OCI-LY3 (cell line): ENCODE measurements at regions not wholly inside any gene's neighbourhood (a gene's known extent, or its start where the extent isn't known, plus 50 kb on each side); places are given as distances from the start of the nearest gene placed in this dataset.
A peak's percentile ranks its signal among the peaks of the same experiment; 100 is the strongest.

ENCODE experiments used
- H2AFZ ChIP-seq: fragments of 200-600, 300-600 bp; shearing (Covaris generic); 2 replicates; pipeline ENCODE4 v1.6.0; 2014; ENCODE audit warnings: antibody characterized with exemption, low read depth, low read length
- H3K27ac ChIP-seq: fragments of 200-600, 300-600 bp; sonication (generic); 2 replicates; pipeline ENCODE4 v1.5.1; 2014; ENCODE audit warnings: mild to moderate bottlenecking, low read length, moderate library complexity, mixed read lengths
- H3K27me3 ChIP-seq: fragments of 200-600, 300-600 bp; sonication (generic); 2 replicates; pipeline ENCODE4 v1.6.1; 2014; ENCODE audit warnings: low read depth, low read length, mixed read lengths
- H3K36me3 ChIP-seq: fragments of 200-600, 300-600 bp; sonication (generic); replicated peaks from 2 replicates; pipeline ENCODE3; 2014; ENCODE audit warnings: low read depth, low read length, mixed read lengths
- H3K4me1 ChIP-seq: fragments of 300-600, 200-600 bp; sonication (generic); 2 replicates; pipeline ENCODE4 v1.6.1; 2014; ENCODE audit warnings: low read length, mixed read lengths
- H3K4me2 ChIP-seq: fragments of 200-600, 300-600 bp; sonication (generic); 2 replicates; pipeline ENCODE4 v1.6.1; 2014; ENCODE audit warnings: low read length, mixed read lengths
- H3K4me3 ChIP-seq: fragments of 300-600, 200-600 bp; sonication (generic); 2 replicates; pipeline ENCODE4 v1.5.1; 2014; ENCODE audit warnings: antibody characterized with exemption, mild to moderate bottlenecking, low read length, moderate library complexity
- H3K79me2 ChIP-seq: fragments of 300-600, 200-600 bp; shearing (Covaris generic); 2 replicates; pipeline ENCODE4 v1.6.1; 2014; ENCODE audit warnings: mild to moderate bottlenecking, low read length, mixed read lengths
- H3K9ac ChIP-seq: fragments of 300-600, 200-600 bp; shearing (Covaris generic); 2 replicates; pipeline ENCODE4 v1.6.0; 2014; ENCODE audit warnings: mild to moderate bottlenecking, low read length, moderate library complexity
- H3K9me3 ChIP-seq: fragments of 200-600, 300-600 bp; shearing (Covaris generic); 2 replicates; pipeline ENCODE4 v1.6.1; 2014; ENCODE audit warnings: low read length, mixed read lengths; ENCODE audit not compliant: insufficient read depth
- H4K20me1 ChIP-seq: fragments of 200-600, 300-600 bp; sonication (generic); 2 replicates; pipeline ENCODE4 v1.6.1; 2016; ENCODE audit warnings: low read length, mixed read lengths; ENCODE audit not compliant: insufficient read depth
- EZH2phosphoT487 ChIP-seq: fragments of 200-600 bp; shearing (Covaris generic); IDR thresholded peaks from 2 replicates; pipeline ENCODE4 v1.6.1; 2018; ENCODE audit warnings: antibody characterized with exemption, mixed run types, low read depth
- TF ChIP-seq, protein P1 (sequence below): fragments of 200-600, 300-600 bp; sonication (generic); IDR thresholded peaks from 2 replicates; pipeline ENCODE4 v1.5.1; 2014; ENCODE audit warnings: antibody characterized with exemption, low read length, low read depth

DNA sequence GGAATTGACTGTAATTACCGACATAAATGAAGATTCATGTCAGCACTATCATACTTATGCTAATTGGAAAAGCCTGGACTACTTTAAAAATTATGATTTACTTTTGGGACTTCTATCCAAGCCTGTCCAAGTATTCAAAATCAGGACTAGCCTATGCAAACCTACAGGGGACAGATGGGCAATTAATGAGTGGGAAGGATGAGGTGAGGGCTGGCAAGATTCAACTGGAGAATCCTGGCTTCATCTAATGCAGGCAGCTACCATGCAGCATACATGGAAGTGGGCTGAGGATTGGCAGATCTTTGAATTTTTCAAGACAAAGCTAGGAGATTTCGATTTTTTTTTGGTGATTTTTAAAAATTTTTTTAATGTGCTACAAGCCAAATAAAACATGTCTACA, 532.6 kb downstream of the CSNK1G3 start:
- Histone ChIP-seq H3K27me3 (no peaks in the 10 kb centered on the region), H4K20me1 (no peaks in the 10 kb centered on the region), H3K9me3 (peaks cover 9% of the 10 kb centered on the region; the same call in 1 of the 2 replicates), H3K4me1 (peaks cover 4% of the 10 kb centered on the region), H3K4me3 (no peak overlapping the region), H2AFZ (no peak overlapping the region), H3K9ac (no peak overlapping the region), H3K27ac (no peak overlapping the region), H3K36me3 (peaks cover 13% of the 10 kb centered on the region), H3K79me2 (no peaks in the 10 kb centered on the region), H3K4me2 (no peak overlapping the region)
- TF ChIP-seq EZH2phosphoT487 = no peak
- TF ChIP-seq, protein P1, sequence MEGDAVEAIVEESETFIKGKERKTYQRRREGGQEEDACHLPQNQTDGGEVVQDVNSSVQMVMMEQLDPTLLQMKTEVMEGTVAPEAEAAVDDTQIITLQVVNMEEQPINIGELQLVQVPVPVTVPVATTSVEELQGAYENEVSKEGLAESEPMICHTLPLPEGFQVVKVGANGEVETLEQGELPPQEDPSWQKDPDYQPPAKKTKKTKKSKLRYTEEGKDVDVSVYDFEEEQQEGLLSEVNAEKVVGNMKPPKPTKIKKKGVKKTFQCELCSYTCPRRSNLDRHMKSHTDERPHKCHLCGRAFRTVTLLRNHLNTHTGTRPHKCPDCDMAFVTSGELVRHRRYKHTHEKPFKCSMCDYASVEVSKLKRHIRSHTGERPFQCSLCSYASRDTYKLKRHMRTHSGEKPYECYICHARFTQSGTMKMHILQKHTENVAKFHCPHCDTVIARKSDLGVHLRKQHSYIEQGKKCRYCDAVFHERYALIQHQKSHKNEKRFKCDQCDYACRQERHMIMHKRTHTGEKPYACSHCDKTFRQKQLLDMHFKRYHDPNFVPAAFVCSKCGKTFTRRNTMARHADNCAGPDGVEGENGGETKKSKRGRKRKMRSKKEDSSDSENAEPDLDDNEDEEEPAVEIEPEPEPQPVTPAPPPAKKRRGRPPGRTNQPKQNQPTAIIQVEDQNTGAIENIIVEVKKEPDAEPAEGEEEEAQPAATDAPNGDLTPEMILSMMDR = no peak

DNA sequence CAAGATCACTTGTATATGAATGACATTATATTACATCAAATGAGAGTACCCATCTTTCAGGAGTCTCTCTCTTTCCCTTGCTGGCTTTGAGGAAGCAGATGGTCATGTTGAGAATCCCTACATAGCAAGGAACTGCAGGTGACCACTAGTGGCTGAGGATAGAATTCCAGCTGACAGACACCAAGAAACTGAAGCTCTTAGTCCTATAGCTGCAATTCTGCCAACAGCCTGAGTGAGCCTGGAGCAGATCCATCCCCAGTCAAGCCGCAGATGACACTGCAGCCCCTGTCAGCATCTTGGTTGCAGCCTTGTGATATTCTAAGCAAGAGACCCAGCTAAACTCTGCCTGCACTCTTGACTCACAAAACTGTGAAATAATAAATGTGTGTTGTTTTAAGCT, 531.5 kb downstream of the CSNK1G3 start:
- H3K79me2 ChIP-seq = no peaks in the 10 kb centered on the region
- no peak overlapping the region for H2AFZ ChIP-seq
- no peaks in the 10 kb centered on the region for H3K27me3 ChIP-seq
- no peaks in the 10 kb centered on the region for H4K20me1 ChIP-seq
- no peak for TF ChIP-seq EZH2phosphoT487
- TF ChIP-seq, protein P1 = no peak
- no peak overlapping the region for H3K4me2 ChIP-seq
- H3K9ac ChIP-seq = no peak overlapping the region
- no peak overlapping the region for H3K4me3 ChIP-seq
- H3K36me3 ChIP-seq = peaks cover 21% of the 10 kb centered on the region
- H3K27ac ChIP-seq = no peak overlapping the region
- peaks cover 9% of the 10 kb centered on the region; the same call in 1 of the 2 replicates for H3K9me3 ChIP-seq
- peaks cover 9% of the 10 kb centered on the region for H3K4me1 ChIP-seq

DNA sequence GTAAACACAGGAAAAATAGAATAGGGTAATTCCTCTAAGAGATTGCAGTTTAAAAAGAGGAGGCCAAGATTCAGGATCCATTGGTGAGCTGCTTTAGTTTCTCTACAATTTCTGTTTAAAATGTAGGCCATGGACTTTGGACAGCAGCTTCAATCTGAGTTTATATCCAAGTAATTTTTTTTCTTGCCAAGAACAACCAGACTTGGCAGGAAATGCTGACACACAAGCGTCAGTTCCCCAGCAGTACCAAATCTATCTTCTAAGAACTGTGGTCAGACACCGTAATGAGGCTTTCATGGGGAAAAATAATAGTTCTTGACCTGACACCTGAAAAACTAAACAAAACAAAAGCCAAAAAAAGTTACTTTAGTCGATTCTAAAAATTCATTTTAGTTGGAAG, 528.8 kb downstream of the CSNK1G3 start:
- H2AFZ ChIP-seq = no peak overlapping the region
- H3K27ac ChIP-seq = no peak overlapping the region
- H3K4me2 ChIP-seq = no peak overlapping the region
- peaks cover 9% of the 10 kb centered on the region; the same call in 1 of the 2 replicates for H3K9me3 ChIP-seq
- H3K79me2 ChIP-seq = no peaks in the 10 kb centered on the region
- peaks cover 20% of the 10 kb centered on the region for H3K4me1 ChIP-seq
- no peaks in the 10 kb centered on the region for H3K27me3 ChIP-seq
- TF ChIP-seq EZH2phosphoT487 = no peak
- TF ChIP-seq, protein P1 = no peak
- no peak overlapping the region for H3K4me3 ChIP-seq
- no peak overlapping the region for H3K9ac ChIP-seq
- no peaks in the 10 kb centered on the region for H4K20me1 ChIP-seq
- H3K36me3 ChIP-seq = peaks cover 44% of the 10 kb centered on the region

DNA sequence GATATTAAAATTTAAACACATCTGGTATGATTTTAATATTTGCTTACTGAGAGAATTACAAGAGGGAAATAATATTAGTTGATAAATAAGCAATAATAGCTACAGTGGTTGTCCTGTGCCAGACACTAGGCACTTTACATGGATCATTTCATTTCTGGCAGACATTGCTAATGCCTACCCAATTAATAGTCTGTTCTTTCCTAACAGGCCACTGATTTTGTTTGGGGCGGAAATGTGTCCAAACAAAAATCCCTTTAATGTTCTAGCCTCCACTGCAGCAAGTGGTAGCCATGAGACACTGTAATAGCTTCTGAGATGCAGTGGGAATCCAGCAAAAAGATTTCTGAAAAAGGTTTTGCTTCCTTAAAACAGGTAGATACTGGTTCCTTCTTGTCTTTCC, 527.4 kb downstream of the CSNK1G3 start:
- Histone ChIP-seq H3K9me3 (peaks cover 9% of the 10 kb centered on the region; the same call in 1 of the 2 replicates), H3K27ac (peak overlapping the region; percentile 50; the same call in 1 of the 2 replicates), H3K9ac (no peak overlapping the region), H3K36me3 (peaks cover 45% of the 10 kb centered on the region), H4K20me1 (no peaks in the 10 kb centered on the region), H3K4me1 (peaks cover 30% of the 10 kb centered on the region), H3K4me3 (no peak overlapping the region), H3K27me3 (no peaks in the 10 kb centered on the region), H3K79me2 (no peaks in the 10 kb centered on the region), H3K4me2 (no peak overlapping the region), H2AFZ (no peak overlapping the region)
- TF ChIP-seq, protein P1 = no peak
- no peak for TF ChIP-seq EZH2phosphoT487
